Uterus (tissue), 2 donors: ENCODE measurements at regions not wholly inside any gene's neighbourhood (a gene's known extent, or its start where the extent isn't known, plus 50 kb on each side); places are given as distances from the start of the nearest gene placed in this dataset.

Experiments
- POLR2A ChIP-seq, 2 donors: fragments of 450-650 bp; IDR thresholded peaks; one replicate each; pipeline ENCODE4 v1.6.1; 2016; ENCODE audit warnings: antibody characterized with exemption in 2 of 2, mild to moderate bottlenecking in 1 of 2, moderate library complexity in 1 of 2
- TF ChIP-seq, protein P1 (sequence below), 4 experiments: fragments of 200-600 bp in 2 of 4; fragments of 450-650 bp in 2 of 4; sonication (generic) in 2 of 4; IDR thresholded peaks; one replicate each; pipeline ENCODE4 v1.5.1; 2016 to 2019; ENCODE audit warnings: antibody characterized with exemption in 4 of 4, mild to moderate bottlenecking in 2 of 4, moderate library complexity in 1 of 4

DNA sequence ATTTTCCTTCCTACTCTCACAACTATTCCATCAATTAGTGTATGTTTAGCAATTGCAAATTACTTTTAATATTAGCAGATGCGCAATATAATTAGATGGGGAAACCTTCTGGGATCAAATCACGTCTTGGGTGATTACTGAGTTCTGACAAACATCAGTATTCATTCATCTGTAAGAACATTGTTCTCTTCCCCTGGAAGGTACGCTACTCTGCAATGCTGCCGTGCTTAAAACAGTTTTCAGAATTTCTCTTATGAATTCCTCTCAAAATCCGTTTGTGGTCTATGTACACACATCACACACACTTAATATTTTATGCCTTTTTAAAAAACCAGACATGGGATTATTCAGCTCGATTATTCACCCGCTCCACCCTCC lies 237.5 kb upstream of the NEBL start:
- TF ChIP-seq, protein P1, sequence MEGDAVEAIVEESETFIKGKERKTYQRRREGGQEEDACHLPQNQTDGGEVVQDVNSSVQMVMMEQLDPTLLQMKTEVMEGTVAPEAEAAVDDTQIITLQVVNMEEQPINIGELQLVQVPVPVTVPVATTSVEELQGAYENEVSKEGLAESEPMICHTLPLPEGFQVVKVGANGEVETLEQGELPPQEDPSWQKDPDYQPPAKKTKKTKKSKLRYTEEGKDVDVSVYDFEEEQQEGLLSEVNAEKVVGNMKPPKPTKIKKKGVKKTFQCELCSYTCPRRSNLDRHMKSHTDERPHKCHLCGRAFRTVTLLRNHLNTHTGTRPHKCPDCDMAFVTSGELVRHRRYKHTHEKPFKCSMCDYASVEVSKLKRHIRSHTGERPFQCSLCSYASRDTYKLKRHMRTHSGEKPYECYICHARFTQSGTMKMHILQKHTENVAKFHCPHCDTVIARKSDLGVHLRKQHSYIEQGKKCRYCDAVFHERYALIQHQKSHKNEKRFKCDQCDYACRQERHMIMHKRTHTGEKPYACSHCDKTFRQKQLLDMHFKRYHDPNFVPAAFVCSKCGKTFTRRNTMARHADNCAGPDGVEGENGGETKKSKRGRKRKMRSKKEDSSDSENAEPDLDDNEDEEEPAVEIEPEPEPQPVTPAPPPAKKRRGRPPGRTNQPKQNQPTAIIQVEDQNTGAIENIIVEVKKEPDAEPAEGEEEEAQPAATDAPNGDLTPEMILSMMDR (IDR thresholded peaks at IDR 0.05), result no peak
- TF ChIP-seq POLR2A (IDR thresholded peaks at IDR 0.05), result no peak
